Gastroesophageal sphincter (tissue), 4 donors: ENCODE measurements at regions not wholly inside any gene's neighbourhood (a gene's known extent, or its start where the extent isn't known, plus 50 kb on each side); places are given as distances from the start of the nearest gene placed in this dataset.

Experiments
- ATAC-seq: fragments of 150-250 bp; one replicate; pipeline ENCODE4 v1.9.1; 2016; ENCODE audit warnings: mild to moderate bottlenecking, moderate library complexity
- H3K27ac ChIP-seq, 4 donors: fragments of 200-600 bp; sonication (generic) in 3 of 4; 1 replicate in 3 of 4; 2 replicates in 1 of 4; pipeline ENCODE4 v1.5.1; 2016 to 2019
- H3K27me3 ChIP-seq: fragments of 200-600 bp; sonication (generic); one replicate; pipeline ENCODE4 v1.5.1; 2019
- H3K36me3 ChIP-seq, 2 donors: fragments of 200-600 bp; sonication (generic); one replicate each; pipeline ENCODE4 v1.5.1; 2019; ENCODE audit warnings: control low read depth in 1 of 2
- H3K4me1 ChIP-seq, 3 donors: fragments of 200-600 bp; sonication (generic); 1 replicate in 2 of 3; 2 replicates in 1 of 3; pipeline ENCODE4 v1.5.1; 2016 to 2019; ENCODE audit warnings: control low read depth in 2 of 3
- H3K4me3 ChIP-seq, 2 donors: fragments of 200-600 bp; sonication (generic); one replicate each; pipeline ENCODE4 v1.5.1; 2019; ENCODE audit warnings: mild to moderate bottlenecking in 1 of 2, moderate library complexity in 1 of 2
- H3K9me3 ChIP-seq, 3 donors: fragments of 200-600 bp; sonication (generic); one replicate each; pipeline ENCODE4 v1.5.1; 2017 to 2019; ENCODE audit warnings: control low read depth in 2 of 3
- CTCF ChIP-seq, 4 experiments: fragments of 200-600 bp in 2 of 4; fragments of 450-650 bp in 2 of 4; sonication (generic) in 1 of 4; IDR thresholded peaks; one replicate each; pipeline ENCODE4 v1.5.1; 2017 to 2019; ENCODE audit warnings: antibody characterized with exemption in 4 of 4, mild to moderate bottlenecking in 2 of 4, moderate library complexity in 2 of 4
- EP300 ChIP-seq: sonication (generic); formaldehyde crosslinking; IDR thresholded peaks from one replicate; pipeline ENCODE4 v1.6.1; 2017; ENCODE audit warnings: antibody characterized with exemption, mild to moderate bottlenecking
- POLR2A ChIP-seq, 2 donors: fragments of 450-650 bp; IDR thresholded peaks; one replicate each; pipeline ENCODE4 v1.6.1; 2017; ENCODE audit warnings: antibody characterized with exemption in 2 of 2, mild to moderate bottlenecking in 2 of 2, moderate library complexity in 1 of 2
- POLR2AphosphoS5 ChIP-seq: sonication (generic); formaldehyde crosslinking; IDR thresholded peaks from one replicate; pipeline ENCODE4 v1.6.1; 2017; ENCODE audit warnings: antibody characterized with exemption
- WGBS, 2 donors: methylation state at CpG; one replicate each; pipeline ENCODE4 v1.1.5; 2018; ENCODE audit warnings: low coverage in 1 of 2; 5-methylcytosine and 5-hydroxymethylcytosine counted together

- no peak overlapping the region for H3K27ac ChIP-seq
- TF ChIP-seq EP300 (no peak), POLR2AphosphoS5 (no peak), POLR2A (IDR thresholded peaks at IDR 0.05) (no peak), CTCF (IDR thresholded peaks at IDR 0.05) (no peak)
- no peaks in the 10 kb centered on the region for H3K27me3 ChIP-seq
- H3K4me3 ChIP-seq, result no peak overlapping the region
- no peaks in the 10 kb centered on the region for H3K9me3 ChIP-seq
- ATAC-seq, result no peak
- no peaks in the 10 kb centered on the region for H3K4me1 ChIP-seq
- no peaks in the 10 kb centered on the region for H3K36me3 ChIP-seq
- 78 to 91% methylated on average over 3 to 4 of the region's 4 CpGs for WGBS, 2 donors
Measured at GRCh38 chr5:74404574-74405508, 235.7 kb downstream of the ENC1 start.

- ATAC-seq, result no peak
- Histone ChIP-seq H3K27ac (no peak overlapping the region), H3K4me3 (no peak overlapping the region), H3K27me3 (no peaks in the 10 kb centered on the region), H3K36me3 (no peaks in the 10 kb centered on the region), H3K9me3 (peaks cover 0 to 5% (median 0%) of the 10 kb centered on the region in 3 donors), H3K4me1 (no peaks in the 10 kb centered on the region)
- no peak for TF ChIP-seq POLR2AphosphoS5
- TF ChIP-seq EP300, result no peak
- TF ChIP-seq POLR2A (IDR thresholded peaks at IDR 0.05), result no peak
- no peak for TF ChIP-seq CTCF (IDR thresholded peaks at IDR 0.05)
- WGBS, 2 donors, result 90 to 100% methylated on average over 1 of the region's 2 CpGs
Measured at GRCh38 chr5:74403771-74404170, 236.8 kb downstream of the ENC1 start.

- 54 to 100% methylated on average over 1 to 4 of the region's 4 CpGs for WGBS, 2 donors
- Histone ChIP-seq H3K4me1 (no peaks in the 10 kb centered on the region), H3K36me3 (no peaks in the 10 kb centered on the region), H3K27ac (no peak overlapping the region), H3K9me3 (peaks cover 0 to 5% (median 0%) of the 10 kb centered on the region in 3 donors), H3K4me3 (no peak overlapping the region), H3K27me3 (no peaks in the 10 kb centered on the region)
- TF ChIP-seq CTCF (IDR thresholded peaks at IDR 0.05), result no peak
- no peak for TF ChIP-seq EP300
- TF ChIP-seq POLR2A (IDR thresholded peaks at IDR 0.05), result no peak
- no peak for TF ChIP-seq POLR2AphosphoS5
- no peak for ATAC-seq
Measured at GRCh38 chr5:74402553-74402952, 238.0 kb downstream of the ENC1 start.

- Histone ChIP-seq H3K4me3 (no peak overlapping the region), H3K27ac (no peak overlapping the region), H3K9me3 (peaks cover 0 to 5% (median 0%) of the 10 kb centered on the region in 3 donors), H3K27me3 (no peaks in the 10 kb centered on the region), H3K4me1 (no peaks in the 10 kb centered on the region), H3K36me3 (no peaks in the 10 kb centered on the region)
- no peak for ATAC-seq
- no peak for TF ChIP-seq EP300
- no peak for TF ChIP-seq POLR2AphosphoS5
- no peak for TF ChIP-seq POLR2A (IDR thresholded peaks at IDR 0.05)
- TF ChIP-seq CTCF (IDR thresholded peaks at IDR 0.05), result no peak
- WGBS, 2 donors, result 90 to 100% methylated on average over 3 of the region's 3 CpGs
Measured at GRCh38 chr5:74401946-74402320, 238.6 kb downstream of the ENC1 start.
